ENCODE measurements at regions not wholly inside any gene's neighbourhood (a gene's known extent, or its start where the extent isn't known, plus 50 kb on each side); places are given as distances from the start of the nearest gene placed in this dataset.

DNA sequence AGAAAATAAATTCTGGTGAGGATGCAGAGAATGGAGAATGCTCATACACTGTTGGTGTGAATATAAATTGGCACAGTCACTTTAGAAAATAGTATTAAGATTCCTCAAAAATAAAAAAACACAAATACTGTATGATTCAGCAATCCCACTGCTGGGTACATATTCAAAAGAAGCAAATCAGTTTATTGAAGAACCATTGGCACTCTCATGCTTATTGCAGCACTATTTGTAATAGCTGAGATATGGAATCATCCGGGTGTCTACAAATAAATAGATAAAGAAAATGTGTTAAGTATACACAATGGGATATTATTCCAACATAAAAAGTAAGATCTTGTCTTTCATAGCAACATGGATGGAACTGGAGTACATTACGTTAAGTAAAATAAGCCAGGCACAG, 579.4 kb upstream of the SEL1L start:
- no peaks in the 10 kb centered on the region for H3K79me2 ChIP-seq (ENCODE audit: insufficient read depth, low read length)

DNA sequence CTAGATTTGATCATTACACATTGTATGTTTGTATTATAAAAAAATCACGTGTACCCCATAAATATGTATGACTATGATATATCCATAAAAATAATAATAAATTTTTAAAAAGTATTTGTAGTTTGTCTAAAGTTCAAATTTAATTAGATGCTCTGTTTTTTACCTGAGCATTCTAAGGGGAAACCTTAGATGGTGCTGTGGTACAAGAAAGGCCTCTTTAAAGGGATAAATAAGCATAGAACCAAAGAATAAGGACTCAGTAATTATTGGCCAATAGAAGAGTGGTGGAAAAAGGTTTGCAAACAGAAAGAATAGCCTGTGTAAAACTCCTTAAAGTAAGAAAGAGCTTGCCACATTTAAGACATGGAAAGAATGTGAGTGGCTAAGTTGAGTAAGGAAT, 580.1 kb upstream of the SEL1L start:
- intact Hi-C loops (cut with micrococcal nuclease): no loop called here
- Mint-ChIP-seq H3K9me3 (peaks cover 0 to 3% (median 2%) of the 10 kb centered on the region in 7 donors), H3K27ac (no peak overlapping the region), H3K4me1 (no peaks in the 10 kb centered on the region), H3K27me3 (ENCODE audit: low read depth in 3 of 3) (peaks cover 0 to 2% (median 0%) of the 10 kb centered on the region in 3 donors), H3K4me3 (no peak overlapping the region), H3K36me3 (no peaks in the 10 kb centered on the region)
- H2AFZ ChIP-seq (ENCODE audit: insufficient read depth, low read depth, low read length, poor library complexity, severe bottlenecking): no peak overlapping the region
- no CpG with 5 or more reads among the region's 1 CpG for WGBS (ENCODE audit: insufficient coverage)
- no peak overlapping the region for H3K4me3 ChIP-seq (replicated peaks in 1 of 3; ENCODE audit: low read depth in 2 of 3, low read length in 3 of 3)
- H3K79me2 ChIP-seq (ENCODE audit: insufficient read depth, low read length): no peaks in the 10 kb centered on the region
- no peak overlapping the region for H3K27ac ChIP-seq (ENCODE audit: low read depth in 1 of 2, low read length in 2 of 2)
- H3K9me3 ChIP-seq (replicated peaks in 1 of 2; ENCODE audit: control insufficient read depth in 1 of 2, insufficient read depth in 1 of 2, low read length in 2 of 2): no peaks in the 10 kb centered on the region
- H4K20me1 ChIP-seq (ENCODE audit: insufficient read depth, low read length): no peaks in the 10 kb centered on the region
- TF ChIP-seq, protein P1, sequence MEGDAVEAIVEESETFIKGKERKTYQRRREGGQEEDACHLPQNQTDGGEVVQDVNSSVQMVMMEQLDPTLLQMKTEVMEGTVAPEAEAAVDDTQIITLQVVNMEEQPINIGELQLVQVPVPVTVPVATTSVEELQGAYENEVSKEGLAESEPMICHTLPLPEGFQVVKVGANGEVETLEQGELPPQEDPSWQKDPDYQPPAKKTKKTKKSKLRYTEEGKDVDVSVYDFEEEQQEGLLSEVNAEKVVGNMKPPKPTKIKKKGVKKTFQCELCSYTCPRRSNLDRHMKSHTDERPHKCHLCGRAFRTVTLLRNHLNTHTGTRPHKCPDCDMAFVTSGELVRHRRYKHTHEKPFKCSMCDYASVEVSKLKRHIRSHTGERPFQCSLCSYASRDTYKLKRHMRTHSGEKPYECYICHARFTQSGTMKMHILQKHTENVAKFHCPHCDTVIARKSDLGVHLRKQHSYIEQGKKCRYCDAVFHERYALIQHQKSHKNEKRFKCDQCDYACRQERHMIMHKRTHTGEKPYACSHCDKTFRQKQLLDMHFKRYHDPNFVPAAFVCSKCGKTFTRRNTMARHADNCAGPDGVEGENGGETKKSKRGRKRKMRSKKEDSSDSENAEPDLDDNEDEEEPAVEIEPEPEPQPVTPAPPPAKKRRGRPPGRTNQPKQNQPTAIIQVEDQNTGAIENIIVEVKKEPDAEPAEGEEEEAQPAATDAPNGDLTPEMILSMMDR (IDR thresholded peaks at IDR 0.05): no peak
- H3K4me2 ChIP-seq (replicated peaks; ENCODE audit: extremely low read depth, low read length, poor library complexity, severe bottlenecking): no peak overlapping the region
- no peaks in the 10 kb centered on the region for H3K27me3 ChIP-seq (ENCODE audit: control insufficient read depth in 2 of 2, insufficient read depth in 2 of 2, low read length in 2 of 2)
- no peaks in the 10 kb centered on the region for H3K36me3 ChIP-seq (replicated peaks in 1 of 2; ENCODE audit: control insufficient read depth in 1 of 2, insufficient read depth in 2 of 2, low read length in 2 of 2)
- H3K9ac ChIP-seq (ENCODE audit: insufficient read depth, low read length, poor library complexity, severe bottlenecking): no peak overlapping the region
- no peak for DNase-seq
- H3K4me1 ChIP-seq (ENCODE audit: control insufficient read depth in 1 of 2, insufficient read depth in 2 of 2, low read length in 2 of 2): no peaks in the 10 kb centered on the region

More for the DNA sequence above, 579.4 kb upstream of the SEL1L start:
- Histone ChIP-seq H2AFZ (ENCODE audit: insufficient read depth, low read depth, low read length, poor library complexity, severe bottlenecking) (no peak overlapping the region), H3K4me1 (ENCODE audit: control insufficient read depth in 1 of 2, insufficient read depth in 2 of 2, low read length in 2 of 2) (no peaks in the 10 kb centered on the region), H4K20me1 (ENCODE audit: insufficient read depth, low read length) (no peaks in the 10 kb centered on the region), H3K27ac (ENCODE audit: low read depth in 1 of 2, low read length in 2 of 2) (no peak overlapping the region), H3K9me3 (replicated peaks in 1 of 2; ENCODE audit: control insufficient read depth in 1 of 2, insufficient read depth in 1 of 2, low read length in 2 of 2) (no peaks in the 10 kb centered on the region), H3K27me3 (ENCODE audit: control insufficient read depth in 2 of 2, insufficient read depth in 2 of 2, low read length in 2 of 2) (no peaks in the 10 kb centered on the region), H3K4me3 (replicated peaks in 1 of 3; ENCODE audit: low read depth in 2 of 3, low read length in 3 of 3) (no peak overlapping the region), H3K9ac (ENCODE audit: insufficient read depth, low read length, poor library complexity, severe bottlenecking) (no peak overlapping the region), H3K4me2 (replicated peaks; ENCODE audit: extremely low read depth, low read length, poor library complexity, severe bottlenecking) (no peak overlapping the region), H3K36me3 (replicated peaks in 1 of 2; ENCODE audit: control insufficient read depth in 1 of 2, insufficient read depth in 2 of 2, low read length in 2 of 2) (no peaks in the 10 kb centered on the region)
- Mint-ChIP-seq H3K4me1 (no peaks in the 10 kb centered on the region), H3K4me3 (no peak overlapping the region), H3K27ac (no peak overlapping the region), H3K27me3 (ENCODE audit: low read depth in 3 of 3) (peaks cover 0 to 2% (median 0%) of the 10 kb centered on the region in 3 donors), H3K9me3 (peaks cover 0 to 3% (median 2%) of the 10 kb centered on the region in 7 donors), H3K36me3 (no peaks in the 10 kb centered on the region)
- intact Hi-C loops (cut with micrococcal nuclease): no loop called here
- TF ChIP-seq, protein P1 (IDR thresholded peaks at IDR 0.05): no peak
- DNase-seq: no peak
- WGBS (ENCODE audit: insufficient coverage): no CpG with 5 or more reads among the region's 2 CpGs

Measured in CD14-positive monocyte (primary cell).